NT2/D1 (cell line): ENCODE measurements at regions not wholly inside any gene's neighbourhood (a gene's known extent, or its start where the extent isn't known, plus 50 kb on each side); places are given as distances from the start of the nearest gene placed in this dataset.

ENCODE experiments used
- SUZ12 ChIP-seq: IDR thresholded peaks from 2 replicates; pipeline ENCODE4 v1.6.1; 2011; ENCODE audit not compliant: insufficient read length, insufficient read depth; ENCODE audit errors: extremely low read depth
- YY1 ChIP-seq: IDR thresholded peaks from 2 replicates; pipeline ENCODE4 v1.6.1; 2011; ENCODE audit not compliant: insufficient read length, insufficient read depth
- ZNF274 ChIP-seq: IDR thresholded peaks from 2 replicates; pipeline ENCODE4 v1.6.1; 2011; ENCODE audit warnings: mild to moderate bottlenecking, low read depth, low read length

DNA sequence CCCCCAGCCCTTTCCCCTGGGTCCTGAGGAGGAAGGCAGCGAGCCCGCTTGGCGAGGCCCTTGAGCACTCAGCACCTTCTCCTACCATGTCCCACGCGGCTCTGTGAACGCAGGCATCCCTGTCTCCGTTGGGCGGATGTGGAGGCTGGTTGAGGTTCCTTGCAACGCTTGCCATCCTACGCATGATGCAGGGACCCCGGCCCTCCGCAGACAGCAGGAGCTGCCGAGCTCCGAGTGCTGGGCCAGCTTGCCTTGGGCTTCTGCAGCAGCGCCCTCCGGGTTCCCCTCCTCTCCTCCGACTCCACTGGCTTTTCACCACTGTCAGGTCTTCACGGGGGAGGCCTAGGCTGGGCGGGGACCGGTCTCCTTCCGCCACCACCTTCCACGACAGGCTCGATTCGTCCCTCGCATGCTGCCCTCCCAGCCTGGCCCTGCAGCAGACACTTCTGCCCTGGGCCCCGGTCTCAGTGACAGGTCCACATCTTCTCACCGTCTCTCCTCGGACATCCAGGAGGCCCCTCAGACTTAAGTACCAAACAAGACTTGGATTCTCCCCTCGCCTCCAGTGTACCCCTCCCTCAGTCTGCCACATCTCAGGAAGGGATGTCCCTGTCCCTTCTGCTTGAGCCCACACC lies 67.6 kb upstream of the HGFAC start:
- TF ChIP-seq YY1 (no peak), SUZ12 (no peak), ZNF274 (no peak)
